SU-DHL-6 (cell line): ENCODE measurements at regions not wholly inside any gene's neighbourhood (a gene's known extent, or its start where the extent isn't known, plus 50 kb on each side); places are given as distances from the start of the nearest gene placed in this dataset.

Experiments used
- H2AFZ ChIP-seq: fragments of 200-600 bp; sonication (generic); 2 replicates; pipeline ENCODE4 v1.6.1; 2014; ENCODE audit warnings: low read depth, mild to moderate bottlenecking, moderate library complexity, mixed read lengths, antibody characterized with exemption, low read length; ENCODE audit not compliant: severe bottlenecking
- H3F3A ChIP-seq: fragments of 200-600 bp; shearing (Covaris generic); 2 replicates; pipeline ENCODE4 v1.6.0; 2016; ENCODE audit warnings: antibody characterized with exemption, mild to moderate bottlenecking; ENCODE audit not compliant: insufficient read depth
- H3K27ac ChIP-seq: fragments of 200-600 bp; sonication (generic); 2 replicates; pipeline ENCODE4 v1.5.1; 2016; ENCODE audit warnings: low read depth, mild to moderate bottlenecking, low read length, moderate library complexity, mixed read lengths
- H3K27me3 ChIP-seq: fragments of 200-600 bp; sonication (generic), shearing (Covaris generic); 2 replicates; pipeline ENCODE4 v1.6.0; 2014; ENCODE audit warnings: mild to moderate bottlenecking, low read length
- H3K36me3 ChIP-seq: fragments of 200-600 bp; sonication (generic); 2 replicates; pipeline ENCODE4 v1.6.1; 2014; ENCODE audit warnings: mild to moderate bottlenecking, low read length, mixed read lengths
- H3K4me2 ChIP-seq: fragments of 300-600, 200-600 bp; shearing (Covaris generic), sonication (generic); 2 replicates; pipeline ENCODE4 v1.6.0; 2014; ENCODE audit warnings: low read length, low read depth, mild to moderate bottlenecking; ENCODE audit not compliant: poor library complexity, severe bottlenecking
- H3K4me3 ChIP-seq: fragments of 200-600 bp; sonication (generic); 2 replicates; pipeline ENCODE4 v1.5.1; 2014; ENCODE audit warnings: antibody characterized with exemption, low read length, mild to moderate bottlenecking, mixed read lengths; ENCODE audit not compliant: insufficient read depth, poor library complexity, severe bottlenecking
- H3K79me2 ChIP-seq: fragments of 200-600 bp; sonication (generic); 2 replicates; pipeline ENCODE4 v1.6.1; 2014; ENCODE audit warnings: mild to moderate bottlenecking, low read length, moderate library complexity; ENCODE audit not compliant: insufficient read depth
- H3K9ac ChIP-seq: fragments of 200-600 bp; sonication (generic); 2 replicates; pipeline ENCODE4 v1.7.0; 2014; ENCODE audit warnings: mild to moderate bottlenecking, low read length
- H3K9me2 ChIP-seq: fragments of 200-600 bp; sonication (generic); replicated peaks from 2 replicates; pipeline ENCODE4 v1.6.1; 2014; ENCODE audit warnings: low read length; ENCODE audit not compliant: insufficient read depth
- H3K9me3 ChIP-seq: fragments of 200-600 bp; sonication (generic); 2 replicates; pipeline ENCODE4 v1.6.1; 2014; ENCODE audit warnings: low read length, mixed read lengths; ENCODE audit not compliant: insufficient read depth
- H4K20me1 ChIP-seq: fragments of 200-600 bp; sonication (generic); 2 replicates; pipeline ENCODE4 v1.6.1; 2014; ENCODE audit warnings: low read depth, mild to moderate bottlenecking, antibody characterized with exemption, low read length, moderate library complexity, mixed read lengths
- EZH2phosphoT487 ChIP-seq: fragments of 200-600 bp; sonication (generic), shearing (Covaris generic); conservative IDR thresholded peaks from 2 replicates; pipeline ENCODE4 v1.6.1; 2018; ENCODE audit warnings: mild to moderate bottlenecking, antibody characterized with exemption, low read length, moderate library complexity, mixed read lengths
- TF ChIP-seq, protein P1 (sequence below): fragments of 200-600 bp; sonication (generic); IDR thresholded peaks from one replicate; pipeline ENCODE4 v1.5.1; 2017; ENCODE audit warnings: antibody characterized with exemption, mild to moderate bottlenecking, low read length, moderate library complexity; ENCODE audit not compliant: insufficient read depth, poor library complexity, severe bottlenecking

GRCh38 chr2:6557737-6558136 is 308.0 kb downstream of the CMPK2 start:
- no peaks in the 10 kb centered on the region for H3F3A ChIP-seq
- H3K9me3 ChIP-seq = no peaks in the 10 kb centered on the region
- TF ChIP-seq, protein P1, sequence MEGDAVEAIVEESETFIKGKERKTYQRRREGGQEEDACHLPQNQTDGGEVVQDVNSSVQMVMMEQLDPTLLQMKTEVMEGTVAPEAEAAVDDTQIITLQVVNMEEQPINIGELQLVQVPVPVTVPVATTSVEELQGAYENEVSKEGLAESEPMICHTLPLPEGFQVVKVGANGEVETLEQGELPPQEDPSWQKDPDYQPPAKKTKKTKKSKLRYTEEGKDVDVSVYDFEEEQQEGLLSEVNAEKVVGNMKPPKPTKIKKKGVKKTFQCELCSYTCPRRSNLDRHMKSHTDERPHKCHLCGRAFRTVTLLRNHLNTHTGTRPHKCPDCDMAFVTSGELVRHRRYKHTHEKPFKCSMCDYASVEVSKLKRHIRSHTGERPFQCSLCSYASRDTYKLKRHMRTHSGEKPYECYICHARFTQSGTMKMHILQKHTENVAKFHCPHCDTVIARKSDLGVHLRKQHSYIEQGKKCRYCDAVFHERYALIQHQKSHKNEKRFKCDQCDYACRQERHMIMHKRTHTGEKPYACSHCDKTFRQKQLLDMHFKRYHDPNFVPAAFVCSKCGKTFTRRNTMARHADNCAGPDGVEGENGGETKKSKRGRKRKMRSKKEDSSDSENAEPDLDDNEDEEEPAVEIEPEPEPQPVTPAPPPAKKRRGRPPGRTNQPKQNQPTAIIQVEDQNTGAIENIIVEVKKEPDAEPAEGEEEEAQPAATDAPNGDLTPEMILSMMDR = no peak
- no peak for TF ChIP-seq EZH2phosphoT487
- H3K27me3 ChIP-seq = no peaks in the 10 kb centered on the region
- H3K36me3 ChIP-seq = no peaks in the 10 kb centered on the region
- no peak overlapping the region for H2AFZ ChIP-seq
- H3K79me2 ChIP-seq = no peaks in the 10 kb centered on the region
- no peak overlapping the region for H3K9ac ChIP-seq
- no peak overlapping the region for H3K4me3 ChIP-seq
- H3K4me2 ChIP-seq = no peak overlapping the region
- no peak overlapping the region for H3K27ac ChIP-seq
- H3K9me2 ChIP-seq = no peaks in the 10 kb centered on the region
- no peaks in the 10 kb centered on the region for H4K20me1 ChIP-seq

DNA sequence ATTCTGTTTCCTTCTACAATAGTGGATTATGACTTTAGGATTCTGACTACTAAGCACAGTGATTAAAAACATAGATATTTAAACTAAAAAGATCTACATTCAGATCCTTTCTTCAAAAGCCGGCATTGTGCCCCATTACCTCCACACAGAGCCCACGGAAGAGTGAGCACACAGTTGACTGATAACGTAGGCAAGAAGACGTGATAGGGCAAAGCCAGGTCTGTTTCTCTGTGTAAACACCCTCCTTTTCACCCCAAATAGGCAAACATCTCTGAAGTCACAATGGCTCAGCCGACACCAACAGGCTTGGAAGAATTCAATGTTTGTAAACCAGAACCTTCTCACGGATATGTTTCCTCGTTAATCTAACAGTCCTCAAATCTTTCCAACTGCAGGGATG is 302.9 kb downstream of the CMPK2 start:
- no peaks in the 10 kb centered on the region for H3K36me3 ChIP-seq
- no peaks in the 10 kb centered on the region for H3F3A ChIP-seq
- no peak overlapping the region for H3K27ac ChIP-seq
- H3K79me2 ChIP-seq = no peaks in the 10 kb centered on the region
- TF ChIP-seq, protein P1 = no peak
- no peak for TF ChIP-seq EZH2phosphoT487
- H3K9me2 ChIP-seq = no peaks in the 10 kb centered on the region
- H3K9ac ChIP-seq = no peak overlapping the region
- H2AFZ ChIP-seq = no peak overlapping the region
- no peak overlapping the region for H3K4me3 ChIP-seq
- no peak overlapping the region for H3K4me2 ChIP-seq
- no peaks in the 10 kb centered on the region for H4K20me1 ChIP-seq
- H3K9me3 ChIP-seq = no peaks in the 10 kb centered on the region
- H3K27me3 ChIP-seq = no peaks in the 10 kb centered on the region

- Histone ChIP-seq H3K4me2 (no peak overlapping the region), H3K4me3 (no peak overlapping the region), H3K9me3 (no peaks in the 10 kb centered on the region), H3K79me2 (no peaks in the 10 kb centered on the region), H3K9me2 (no peaks in the 10 kb centered on the region), H3K9ac (no peak overlapping the region), H3F3A (no peaks in the 10 kb centered on the region), H2AFZ (no peak overlapping the region), H3K27ac (no peak overlapping the region), H3K36me3 (no peaks in the 10 kb centered on the region), H3K27me3 (no peaks in the 10 kb centered on the region), H4K20me1 (no peaks in the 10 kb centered on the region)
- TF ChIP-seq, protein P1 = no peak
- no peak for TF ChIP-seq EZH2phosphoT487
Measured at GRCh38 chr2:6564326-6564725, 301.4 kb downstream of the CMPK2 start.
